Hindlimb muscle (tissue), 1 donor: ENCODE measurements at regions not wholly inside any gene's neighbourhood (a gene's known extent, or its start where the extent isn't known, plus 50 kb on each side); places are given as distances from the start of the nearest gene placed in this dataset.
"Not testable (repeated sequence)": the region's sequence is repeated elsewhere in the genome, so short reads cannot be mapped to it uniquely, and the experiment has no call there.

Source experiments
- DNase-seq: peaks from one replicate; pipeline ENCODE4 v3.0.0-alpha.2; 2013

GRCh38 chr5:124972703-124973102 is 226.3 kb upstream of the ZNF608 start:
- no peak for DNase-seq

DNA sequence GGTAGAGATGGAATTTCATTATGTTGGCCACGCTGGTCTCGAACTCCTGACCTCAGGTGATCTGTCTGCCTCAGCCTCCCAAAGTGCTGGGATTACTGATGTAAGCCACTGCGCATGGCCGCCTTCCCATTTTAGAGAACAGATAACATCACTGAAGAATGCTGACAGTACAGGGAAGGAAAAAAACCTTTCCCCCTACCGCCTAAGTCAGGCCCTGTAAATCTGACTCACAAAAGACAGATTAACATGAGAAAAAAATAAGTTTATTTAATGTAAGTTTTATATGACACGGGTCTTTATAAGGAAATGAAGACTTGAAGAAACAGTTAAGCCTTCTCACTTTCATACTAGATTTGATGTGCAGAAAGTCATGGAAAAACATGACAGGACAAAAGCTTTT is 227.2 kb upstream of the ZNF608 start:
- DNase-seq: no peak

DNA sequence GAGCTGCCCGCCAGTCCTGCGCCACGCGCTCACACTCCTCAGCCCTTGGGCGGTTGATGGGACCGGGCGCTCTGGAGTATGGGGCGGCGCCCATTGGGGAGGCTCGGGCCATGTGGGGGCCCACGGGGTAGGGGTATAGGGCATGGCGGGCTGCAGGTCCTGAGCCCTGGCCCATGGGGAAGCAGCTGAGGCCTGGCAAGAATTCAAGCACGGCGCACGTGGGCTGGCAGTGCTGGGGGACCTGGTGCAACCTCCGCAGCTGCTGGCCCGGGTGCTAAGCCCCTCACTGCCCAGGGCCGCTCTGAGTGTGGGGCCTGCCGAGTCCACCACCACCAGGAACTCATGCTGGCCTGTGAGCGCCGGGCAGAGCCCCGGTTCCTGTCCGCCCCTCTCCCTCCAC is 229.6 kb upstream of the ZNF608 start:
- no peak for DNase-seq

DNA sequence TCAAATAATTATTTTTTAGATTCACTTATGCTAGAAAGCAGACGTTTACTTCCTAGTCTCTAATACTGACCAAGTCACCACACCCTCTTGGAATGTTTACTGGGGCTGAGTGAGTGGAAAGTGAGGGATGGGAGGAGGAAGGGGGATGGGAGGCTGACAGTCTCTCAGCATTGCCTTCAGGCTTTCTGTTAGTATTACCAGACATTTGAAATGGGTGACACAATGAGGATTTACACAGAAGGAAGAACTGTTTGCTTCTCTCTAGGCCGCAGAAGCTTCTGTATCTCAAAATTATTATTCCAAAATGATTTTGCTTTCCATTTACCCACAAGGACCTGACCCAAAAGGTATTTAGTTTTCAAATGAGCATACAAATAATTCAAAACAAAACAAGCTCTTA is 232.8 kb upstream of the ZNF608 start:
- peak; percentile 39 for DNase-seq

DNA sequence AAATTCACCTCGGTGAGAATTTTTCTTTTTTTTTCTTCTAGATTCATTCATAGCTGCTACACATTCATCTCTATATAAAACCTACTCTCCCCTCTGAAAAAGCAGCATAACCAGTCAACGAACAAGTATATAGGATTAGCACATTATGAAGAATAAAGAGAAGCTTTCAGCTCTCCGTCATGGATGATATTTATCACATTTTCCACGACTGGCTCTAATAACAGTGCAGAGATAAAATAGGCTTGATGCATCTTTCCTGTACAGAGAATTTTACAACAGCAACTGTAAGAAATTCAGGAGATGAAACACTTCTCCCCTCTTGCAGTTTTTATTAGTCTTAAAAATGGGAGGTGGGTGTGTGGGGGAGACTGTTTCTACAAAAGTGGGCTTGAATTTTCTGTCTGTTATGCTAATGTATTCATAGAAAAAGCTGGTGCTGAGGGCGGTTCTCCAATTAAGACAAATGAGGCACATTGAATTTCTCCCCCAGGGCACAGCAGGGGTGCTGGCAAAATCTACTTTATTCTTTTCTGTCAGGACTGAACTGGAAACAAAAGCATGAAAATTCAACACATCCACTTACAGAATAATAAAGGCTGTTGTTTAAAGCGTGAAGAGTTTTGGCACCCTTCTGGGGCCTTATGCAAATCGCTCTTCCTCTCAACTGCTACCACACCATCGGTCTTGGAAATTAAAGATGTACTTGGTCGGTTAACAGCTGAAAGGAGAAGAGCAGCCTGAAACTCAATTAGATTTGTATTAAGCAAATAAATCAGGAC is 233.9 kb upstream of the ZNF608 start:
- peak; percentile 11 for DNase-seq

- DNase-seq: no peak
Observed at GRCh38 chr5:124981901-124982300, 235.5 kb upstream of the ZNF608 start.

DNA sequence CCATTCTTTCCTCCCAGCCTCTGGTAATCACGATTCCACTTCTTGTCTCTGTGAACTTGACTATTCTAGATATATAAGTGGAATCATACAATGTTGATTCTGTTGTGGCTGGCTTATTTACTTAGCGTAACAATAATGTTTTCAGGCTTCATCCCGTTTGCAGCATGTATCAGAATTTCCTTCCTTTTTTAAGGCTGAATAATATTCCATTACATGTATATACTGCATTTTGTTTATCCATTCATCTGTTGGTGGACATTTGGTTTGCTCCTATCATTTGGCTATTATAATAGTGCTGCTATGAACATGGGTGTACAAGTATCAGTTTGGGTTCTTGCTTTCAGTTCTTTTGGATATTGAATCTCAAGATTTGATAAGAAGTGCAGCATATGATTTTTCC is 239.7 kb upstream of the ZNF608 start:
- DNase-seq: no peak

GRCh38 chr5:124986667-124987066 is 240.2 kb upstream of the ZNF608 start:
- no peak for DNase-seq

- DNase-seq: not testable (repeated sequence)
Observed at GRCh38 chr5:124987786-124988185, 241.3 kb upstream of the ZNF608 start.

DNA sequence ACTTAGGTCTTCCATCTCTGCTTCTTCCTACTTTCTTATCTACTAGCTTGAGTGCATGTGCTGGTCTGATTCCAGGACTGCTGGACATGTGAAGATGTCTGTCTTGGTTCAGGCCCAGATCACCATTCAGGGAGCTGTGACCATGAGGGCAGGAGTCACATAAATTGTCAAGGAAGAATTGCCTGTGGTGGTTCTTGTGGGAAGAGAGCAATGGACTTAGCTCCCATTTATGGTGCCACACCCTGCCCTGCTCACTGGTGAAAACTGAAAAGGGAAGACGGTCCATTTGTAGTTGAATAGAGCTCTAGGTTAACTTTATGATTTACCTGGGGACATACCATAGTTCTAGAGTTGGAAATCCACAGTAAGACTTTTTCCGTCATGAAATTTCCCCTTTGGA is 244.3 kb upstream of the ZNF608 start:
- no peak for DNase-seq

DNA sequence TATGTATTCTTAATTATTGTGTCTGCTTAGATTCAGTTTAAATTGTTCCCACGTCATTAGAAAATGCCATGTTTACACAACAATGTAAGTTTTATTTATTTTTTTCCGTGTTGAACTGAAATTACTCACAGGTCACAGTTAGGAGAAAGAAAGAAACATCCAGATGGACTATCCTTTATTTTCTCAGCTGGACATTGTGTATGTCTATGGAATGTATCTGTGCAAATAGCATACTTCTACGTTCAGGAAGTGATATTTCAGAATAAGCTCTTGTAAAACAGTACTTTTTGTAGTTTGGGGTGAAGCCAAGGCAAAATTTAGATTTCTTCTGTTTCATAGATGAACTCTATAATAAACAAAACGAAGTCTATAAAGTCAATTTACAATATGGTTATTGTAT is 249.0 kb upstream of the ZNF608 start:
- DNase-seq: no peak

- no peak for DNase-seq
Observed at GRCh38 chr5:124996023-124996763, 249.8 kb upstream of the ZNF608 start.

DNA sequence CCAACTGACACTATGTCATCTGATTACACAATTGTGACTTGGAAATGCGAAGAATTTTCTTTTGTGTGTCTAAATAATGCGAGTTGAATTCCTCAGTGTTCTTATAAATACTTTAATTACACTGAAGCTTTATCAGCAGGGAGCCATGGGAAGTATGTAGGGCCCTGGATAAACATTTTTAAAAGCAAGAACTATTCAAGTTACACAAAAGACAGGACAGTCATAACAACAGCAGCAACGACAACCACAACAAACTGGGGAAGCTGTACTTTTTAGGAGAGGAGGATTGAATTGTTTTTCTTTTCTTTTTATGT is 250.3 kb upstream of the ZNF608 start:
- DNase-seq: no peak

DNA sequence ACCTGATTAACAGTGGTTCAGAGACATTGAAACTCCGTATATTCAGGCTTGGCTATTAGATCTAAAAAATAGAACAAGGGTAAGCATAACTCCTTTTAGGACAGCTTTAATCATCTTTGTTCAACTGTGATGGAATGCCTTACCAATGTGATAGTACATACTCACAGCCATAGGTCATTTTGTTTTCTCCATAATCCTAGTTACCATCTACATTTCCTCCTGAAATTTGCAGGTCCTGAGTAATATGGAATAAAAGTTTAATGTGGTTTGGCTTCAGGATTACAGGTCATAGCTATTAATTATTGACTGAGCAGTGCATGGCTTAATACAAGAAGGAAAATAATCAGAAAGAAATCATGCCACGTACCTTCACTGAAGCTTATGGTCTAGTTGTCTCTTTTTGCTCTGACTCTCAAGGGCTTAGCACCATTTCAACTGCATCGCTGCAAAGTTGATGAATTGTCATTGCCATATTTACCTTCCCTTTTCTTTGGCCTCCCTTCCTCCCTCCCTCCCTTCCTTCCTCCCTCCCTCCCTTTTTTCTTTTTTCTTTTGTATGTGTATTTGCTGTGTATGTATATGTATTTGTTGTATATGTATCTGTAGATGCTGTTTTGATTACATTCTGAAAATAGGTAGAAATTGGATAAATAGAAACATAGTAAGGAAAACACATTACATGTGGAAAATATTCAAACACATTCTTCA is 250.9 kb upstream of the ZNF608 start:
- DNase-seq: no peak

DNA sequence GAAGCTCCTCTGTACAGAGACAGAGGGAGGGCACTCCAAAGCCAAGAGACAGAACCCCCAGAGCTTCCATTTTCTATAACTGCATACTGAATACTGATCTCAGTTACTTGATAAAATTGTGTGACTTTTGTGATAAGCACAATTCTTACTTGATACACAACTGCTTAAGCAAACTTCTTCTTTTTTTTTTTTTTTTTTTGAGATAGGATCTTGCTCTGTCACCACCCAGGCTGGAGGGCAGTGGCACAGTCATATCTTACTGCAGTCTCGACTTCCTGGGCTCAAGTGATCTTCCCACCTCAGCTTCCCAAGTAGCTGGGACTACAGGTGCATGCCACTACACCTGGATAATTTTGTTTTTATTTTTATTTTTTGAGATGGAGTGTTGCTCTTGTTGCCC is 252.1 kb upstream of the ZNF608 start:
- no peak for DNase-seq

- no peak for DNase-seq
Observed at GRCh38 chr5:125002727-125003598, 256.5 kb upstream of the ZNF608 start.

DNA sequence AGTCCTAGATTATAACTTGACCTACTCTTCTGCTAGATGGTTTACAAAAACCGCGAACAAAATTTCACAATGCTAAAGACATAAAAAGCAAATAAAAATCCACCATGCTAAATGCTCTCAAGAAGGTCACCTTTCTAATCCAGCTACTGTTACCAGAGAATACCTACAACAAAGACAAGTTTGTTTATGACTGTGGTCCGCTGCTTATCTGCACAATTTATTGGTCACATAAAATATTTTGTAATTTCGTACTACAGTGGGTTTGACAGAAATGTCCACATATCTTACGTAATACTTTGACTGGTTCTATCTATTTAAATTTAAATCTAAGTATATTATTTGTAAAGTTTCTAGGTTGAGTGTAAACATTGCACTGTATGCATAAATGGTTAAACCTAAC is 257.6 kb upstream of the ZNF608 start:
- DNase-seq: no peak

GRCh38 chr5:125005266-125005665 is 258.8 kb upstream of the ZNF608 start:
- no peak for DNase-seq

DNA sequence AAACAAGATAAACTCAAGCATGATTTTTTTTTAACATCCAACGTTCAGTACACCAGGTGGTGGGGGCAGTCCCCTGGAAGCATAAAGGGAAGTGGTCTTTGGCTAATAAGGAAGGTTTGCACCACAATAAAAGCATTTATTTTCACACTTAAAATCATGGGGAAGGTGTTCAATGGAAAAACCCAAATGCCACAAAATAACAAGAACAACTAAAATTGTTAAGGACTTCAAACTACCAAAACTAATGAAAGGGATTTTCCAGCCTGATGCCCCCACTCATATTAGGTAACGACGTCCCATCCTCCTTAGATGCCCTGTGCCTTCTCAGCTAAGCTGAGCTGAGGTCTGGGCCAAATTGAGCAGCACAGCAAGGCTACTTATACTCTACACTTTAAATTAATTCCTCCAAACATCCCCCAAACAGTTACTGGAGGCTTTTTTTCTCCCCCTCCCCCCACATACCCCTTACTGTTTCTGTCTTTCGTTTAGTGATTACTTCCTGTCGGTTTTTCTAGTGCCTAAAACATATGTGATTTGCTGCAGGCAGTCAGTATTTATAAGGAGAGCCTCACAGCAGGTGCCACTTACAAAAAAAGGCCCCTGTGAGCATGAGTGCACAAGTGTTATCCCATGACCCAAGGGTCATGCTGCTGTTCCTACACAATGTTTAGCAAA is 259.7 kb upstream of the ZNF608 start:
- no peak for DNase-seq

DNA sequence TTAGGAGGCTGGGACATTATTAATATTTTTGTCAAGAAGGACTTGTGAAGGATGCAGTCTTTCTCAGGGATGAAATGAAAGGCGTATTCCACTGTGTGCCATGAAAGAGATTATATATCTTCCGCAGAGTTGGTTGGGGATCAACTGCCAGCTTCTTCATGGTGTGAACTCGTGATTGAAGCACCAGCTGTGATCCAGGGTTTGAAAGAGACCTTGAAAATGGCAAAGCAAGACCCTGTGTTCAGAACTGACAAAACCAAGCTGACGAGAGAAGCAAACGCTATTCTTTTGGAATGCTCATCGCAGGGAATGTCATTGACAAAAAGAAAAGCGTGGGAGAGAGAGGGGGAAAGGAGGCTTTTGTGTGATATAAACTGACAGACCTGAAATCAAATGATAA is 263.9 kb upstream of the ZNF608 start:
- DNase-seq: no peak

DNA sequence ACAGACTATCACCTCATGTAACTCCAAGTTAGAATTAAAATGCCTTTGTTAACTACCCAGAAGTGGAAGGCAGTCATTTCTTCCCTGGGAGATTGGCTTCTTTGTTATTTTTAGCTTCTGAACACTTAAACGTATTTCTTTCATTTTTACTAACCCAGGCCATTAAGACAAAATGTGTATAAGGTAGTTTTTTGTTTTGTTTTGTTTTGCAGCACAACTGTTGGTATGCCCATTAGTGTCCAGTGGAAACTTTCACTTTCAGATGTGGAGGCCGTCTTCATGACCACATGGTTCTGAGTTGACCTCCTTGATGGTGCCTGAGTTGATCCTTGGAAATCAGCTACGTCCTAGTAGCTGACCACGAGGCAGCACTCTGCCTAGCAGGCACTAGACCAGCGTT is 264.6 kb upstream of the ZNF608 start:
- DNase-seq: no peak

DNA sequence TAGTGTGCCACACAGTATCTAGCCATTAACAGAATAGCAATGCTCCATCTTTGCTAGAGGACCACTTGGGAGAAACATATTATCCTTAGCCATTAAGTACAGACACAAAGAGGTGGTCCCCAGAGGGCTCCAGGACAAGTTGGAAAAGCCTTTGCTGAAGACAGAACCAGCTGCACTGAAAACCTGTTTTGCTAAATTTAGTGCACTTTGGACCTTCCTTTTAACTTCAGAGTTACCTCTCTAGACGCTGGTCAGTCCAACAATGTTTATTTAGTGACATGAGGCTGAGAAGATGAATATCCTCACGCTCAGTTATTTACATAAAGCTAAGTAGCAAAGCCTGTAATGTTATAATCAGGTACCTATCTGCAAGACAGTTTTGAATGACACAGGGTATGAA is 265.0 kb upstream of the ZNF608 start:
- DNase-seq: no peak
